ENCODE measurements at regions not wholly inside any gene's neighbourhood (a gene's known extent, or its start where the extent isn't known, plus 50 kb on each side); places are given as distances from the start of the nearest gene placed in this dataset.

- H3K9me3 Mint-ChIP-seq, result no peaks in the 10 kb centered on the region
These were observed 69.8 kb upstream of the NFIB start for GRCh38 chr9:14383773-14384172.

GRCh38 chr9:14383294-14383693, 69.4 kb upstream of the NFIB start:
- ATAC-seq, result no peak
- 0 out of 2 replicates have a peak, but pooled peaks cover 6% of the 10 kb centered on the region for H3K4me1 ChIP-seq (ENCODE audit: insufficient read depth)
- no peak overlapping the region for H3K27ac Mint-ChIP-seq
- H3K36me3 Mint-ChIP-seq (ENCODE audit: low read depth), result no peaks in the 10 kb centered on the region
- no peak for DNase-seq (ENCODE audit: low spot score)
- no peaks in the 10 kb centered on the region for H3K79me2 ChIP-seq (replicated peaks; ENCODE audit: insufficient read depth)
- no peaks in the 10 kb centered on the region for H3F3A ChIP-seq (replicated peaks; ENCODE audit: low read depth)
- no peaks in the 10 kb centered on the region for H4K20me1 ChIP-seq (replicated peaks; ENCODE audit: insufficient read depth)
- H2AFZ ChIP-seq, result peak overlapping the region; percentile 79; the same call in 1 of the 2 replicates
- no peak overlapping the region for H3K4me3 ChIP-seq
- H3K36me3 ChIP-seq (ENCODE audit: insufficient read depth), result no peaks in the 10 kb centered on the region
- H3K27me3 Mint-ChIP-seq (ENCODE audit: insufficient read depth, low read depth, poor library complexity), result no peaks in the 10 kb centered on the region
- no peak overlapping the region for H3K27ac ChIP-seq (ENCODE audit: low read depth)
- no peak overlapping the region for H3K4me2 ChIP-seq
- peaks cover 9% of the 10 kb centered on the region; the same call in 2 of the 3 replicates for H3K4me1 Mint-ChIP-seq
- H3K9me2 ChIP-seq (ENCODE audit: insufficient read depth), result no peaks in the 10 kb centered on the region
- no peaks in the 10 kb centered on the region for H3K27me3 ChIP-seq (ENCODE audit: insufficient read depth)
- no peak overlapping the region for H3K4me3 Mint-ChIP-seq
- H3K9me3 Mint-ChIP-seq, result no peaks in the 10 kb centered on the region
- TF ChIP-seq CREB1 (CRISPR knock-in tag; IDR thresholded peaks at IDR 0.05; ENCODE audit: low read depth) (no peak), POLR2AphosphoS5 (IDR thresholded peaks at IDR 0.05; ENCODE audit: low read depth) (no peak), JUNB (IDR thresholded peaks at IDR 0.05; ENCODE audit: unreplicated experiment) (no peak), EZH2 (IDR thresholded peaks at IDR 0.05; ENCODE audit: low read depth, unreplicated experiment) (no peak), ZNF331 (CRISPR knock-in tag; IDR thresholded peaks at IDR 0.05; ENCODE audit: low read depth) (no peak), ETS1 (IDR thresholded peaks at IDR 0.05) (no peak), EZH2phosphoT487 (IDR thresholded peaks at IDR 0.05; ENCODE audit: unreplicated experiment) (no peak), CTCF (conservative IDR thresholded peaks at IDR 0.05; ENCODE audit: low read depth in 2 of 2) (no peak), ZNF114 (CRISPR knock-in tag; IDR thresholded peaks at IDR 0.05) (no peak), REST (IDR thresholded peaks at IDR 0.05; ENCODE audit: unreplicated experiment) (no peak)

More at GRCh38 chr9:14383773-14384172, 69.8 kb upstream of the NFIB start:
- Mint-ChIP-seq H3K4me1 (peaks cover 9% of the 10 kb centered on the region; the same call in 2 of the 3 replicates), H3K36me3 (ENCODE audit: low read depth) (no peaks in the 10 kb centered on the region), H3K27ac (no peak overlapping the region), H3K4me3 (no peak overlapping the region), H3K27me3 (ENCODE audit: insufficient read depth, low read depth, poor library complexity) (no peaks in the 10 kb centered on the region)
- no peak overlapping the region for H3K4me2 ChIP-seq
- ATAC-seq (no peak), DNase-seq (ENCODE audit: low spot score) (no peak)
- no peaks in the 10 kb centered on the region for H3K9me2 ChIP-seq (ENCODE audit: insufficient read depth)
- peak overlapping the region; percentile 79 for H2AFZ ChIP-seq
- H3K27ac ChIP-seq (ENCODE audit: low read depth), result no peak overlapping the region
- H3K4me1 ChIP-seq (ENCODE audit: insufficient read depth), result 0 out of 2 replicates have a peak, but pooled peaks cover 6% of the 10 kb centered on the region
- no peak for TF ChIP-seq NANOG (IDR thresholded peaks at IDR 0.05; ENCODE audit: borderline replicate concordance)
- H3K36me3 ChIP-seq (ENCODE audit: insufficient read depth), result no peaks in the 10 kb centered on the region
- H3K79me2 ChIP-seq (replicated peaks; ENCODE audit: insufficient read depth), result no peaks in the 10 kb centered on the region
- H3K27me3 ChIP-seq (ENCODE audit: insufficient read depth), result no peaks in the 10 kb centered on the region
- H4K20me1 ChIP-seq (replicated peaks; ENCODE audit: insufficient read depth), result no peaks in the 10 kb centered on the region
- no peaks in the 10 kb centered on the region for H3F3A ChIP-seq (replicated peaks; ENCODE audit: low read depth)
- H3K4me3 ChIP-seq, result no peak overlapping the region
